ENCODE measurements at regions not wholly inside any gene's neighbourhood (a gene's known extent, or its start where the extent isn't known, plus 50 kb on each side); places are given as distances from the start of the nearest gene placed in this dataset.

DNA sequence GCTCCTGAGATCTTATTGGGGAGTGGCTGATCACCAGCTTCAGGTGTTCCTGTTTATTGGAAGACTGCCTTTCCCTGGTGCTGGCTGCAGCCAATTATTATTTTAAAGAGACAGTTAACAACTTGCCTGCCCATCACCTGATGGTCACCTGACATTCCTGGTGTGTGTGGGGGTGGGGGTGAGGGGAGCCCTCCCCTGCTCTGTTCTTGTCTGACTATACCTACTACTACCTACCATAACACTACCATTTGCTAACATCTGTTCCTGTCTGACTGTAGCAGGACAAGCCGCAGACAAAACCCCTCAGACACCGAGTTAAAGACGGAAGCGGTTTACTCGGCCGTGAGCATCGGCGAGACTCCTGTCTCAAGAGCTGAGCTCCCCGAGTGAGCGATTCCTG is 54.9 kb upstream of the NBPF3 start:
- Histone ChIP-seq H4K91ac (ENCODE audit: low read length) (no peak overlapping the region), H3K23ac (ENCODE audit: low read length in 2 of 2) (no peak overlapping the region)

DNA sequence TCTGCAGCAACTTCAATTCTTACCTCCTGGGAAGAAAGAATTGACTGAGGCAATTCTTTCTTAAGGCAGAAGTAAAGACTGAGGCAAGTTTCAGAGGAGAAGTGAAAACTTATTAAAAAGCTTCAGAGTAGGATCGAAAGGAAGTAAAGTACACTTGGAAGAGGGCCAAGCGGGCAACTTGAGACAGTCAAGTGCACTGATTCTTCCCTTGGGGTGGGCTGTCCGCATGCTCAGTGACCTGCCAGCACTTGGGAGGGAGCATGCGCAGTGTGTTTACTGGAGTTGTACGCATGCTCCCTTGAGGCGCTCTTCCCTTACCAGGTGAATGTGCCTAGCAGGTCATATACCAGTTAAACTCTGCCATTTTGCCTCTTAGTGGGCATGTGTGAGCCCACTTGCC is 55.3 kb upstream of the NBPF3 start:
- H3K4ac ChIP-seq (ENCODE audit: low read depth in 1 of 2, low read length in 2 of 2) = no peak overlapping the region
- no peak for DNase-seq
- H2AK5ac ChIP-seq (ENCODE audit: low read length, severe bottlenecking) = no peak overlapping the region
- peaks cover 12% of the 10 kb centered on the region for H3K9me3 ChIP-seq (ENCODE audit: control insufficient read depth, low read length)
- H2BK15ac ChIP-seq (ENCODE audit: low read depth, poor library complexity, severe bottlenecking) = no peak overlapping the region
- H3K14ac ChIP-seq (ENCODE audit: low read length in 2 of 2) = no peak overlapping the region
- no peak overlapping the region for H2BK120ac ChIP-seq (ENCODE audit: low read depth, low read length)
- H3K4me3 ChIP-seq (ENCODE audit: insufficient read depth in 1 of 2, low read depth in 1 of 2, low read length in 2 of 2) = no peak overlapping the region
- H3K79me1 ChIP-seq (replicated peaks; ENCODE audit: low read length, poor library complexity, severe bottlenecking) = no peaks in the 10 kb centered on the region
- H4K8ac ChIP-seq (ENCODE audit: low read length) = no peak overlapping the region
- no peak overlapping the region for H2BK5ac ChIP-seq (ENCODE audit: low read depth, low read length, poor library complexity, severe bottlenecking)
- no peak overlapping the region for H3K9ac ChIP-seq (ENCODE audit: low read length)
- no peak overlapping the region for H3K4me2 ChIP-seq (ENCODE audit: low read length, poor library complexity, severe bottlenecking)
- H2AFZ ChIP-seq (ENCODE audit: low read depth, low read length) = no peak overlapping the region
- peaks cover 12 to 39% of the 10 kb centered on the region in 2 experiments for H3K27me3 ChIP-seq (ENCODE audit: control insufficient read depth in 1 of 2, insufficient read depth in 1 of 2, low read length in 2 of 2)
- H3K18ac ChIP-seq (ENCODE audit: low read depth in 1 of 2, low read length in 2 of 2) = no peak overlapping the region
- no peaks in the 10 kb centered on the region for H3K4me1 ChIP-seq (ENCODE audit: control insufficient read depth, insufficient read depth, low read depth, low read length)
- no peaks in the 10 kb centered on the region for H3K36me3 ChIP-seq (ENCODE audit: control insufficient read depth in 1 of 2, insufficient read depth in 2 of 2, low read depth in 1 of 2, low read length in 2 of 2)
- H4K91ac ChIP-seq (ENCODE audit: low read length) = peak overlapping the region; percentile 27
- 88% methylated on average over 6 of the region's 6 CpGs for WGBS
- H2BK12ac ChIP-seq (ENCODE audit: low read length in 2 of 2) = no peak overlapping the region
- H3K23ac ChIP-seq (ENCODE audit: low read length in 2 of 2) = no peak overlapping the region
- H3K27ac ChIP-seq (ENCODE audit: low read length, poor library complexity, severe bottlenecking) = no peak overlapping the region

More for the DNA sequence above, 54.9 kb upstream of the NBPF3 start:
- Histone ChIP-seq H3K18ac (ENCODE audit: low read depth in 1 of 2, low read length in 2 of 2) (no peak overlapping the region), H3K79me1 (replicated peaks; ENCODE audit: low read length, poor library complexity, severe bottlenecking) (no peaks in the 10 kb centered on the region), H3K14ac (ENCODE audit: low read length in 2 of 2) (no peak overlapping the region), H2BK12ac (ENCODE audit: low read length in 2 of 2) (no peak overlapping the region), H2BK15ac (ENCODE audit: low read depth, poor library complexity, severe bottlenecking) (no peak overlapping the region), H2BK5ac (ENCODE audit: low read depth, low read length, poor library complexity, severe bottlenecking) (no peak overlapping the region), H3K27ac (ENCODE audit: low read length, poor library complexity, severe bottlenecking) (no peak overlapping the region), H3K4me1 (ENCODE audit: control insufficient read depth, insufficient read depth, low read depth, low read length) (no peaks in the 10 kb centered on the region), H2AFZ (ENCODE audit: low read depth, low read length) (no peak overlapping the region), H3K4ac (ENCODE audit: low read depth in 1 of 2, low read length in 2 of 2) (no peak overlapping the region), H3K9me3 (ENCODE audit: control insufficient read depth, low read length) (peaks cover 8% of the 10 kb centered on the region), H4K8ac (ENCODE audit: low read length) (no peak overlapping the region), H3K27me3 (ENCODE audit: control insufficient read depth in 1 of 2, insufficient read depth in 1 of 2, low read length in 2 of 2) (peaks cover 12 to 39% of the 10 kb centered on the region in 2 experiments), H3K4me3 (ENCODE audit: insufficient read depth in 1 of 2, low read depth in 1 of 2, low read length in 2 of 2) (no peak overlapping the region), H2BK120ac (ENCODE audit: low read depth, low read length) (no peak overlapping the region), H2AK5ac (ENCODE audit: low read length, severe bottlenecking) (no peak overlapping the region), H3K9ac (ENCODE audit: low read length) (no peak overlapping the region), H3K4me2 (ENCODE audit: low read length, poor library complexity, severe bottlenecking) (no peak overlapping the region), H3K36me3 (ENCODE audit: control insufficient read depth in 1 of 2, insufficient read depth in 2 of 2, low read depth in 1 of 2, low read length in 2 of 2) (no peaks in the 10 kb centered on the region)
- WGBS = 85% methylated on average over 10 of the region's 10 CpGs
- no peak for DNase-seq

DNA sequence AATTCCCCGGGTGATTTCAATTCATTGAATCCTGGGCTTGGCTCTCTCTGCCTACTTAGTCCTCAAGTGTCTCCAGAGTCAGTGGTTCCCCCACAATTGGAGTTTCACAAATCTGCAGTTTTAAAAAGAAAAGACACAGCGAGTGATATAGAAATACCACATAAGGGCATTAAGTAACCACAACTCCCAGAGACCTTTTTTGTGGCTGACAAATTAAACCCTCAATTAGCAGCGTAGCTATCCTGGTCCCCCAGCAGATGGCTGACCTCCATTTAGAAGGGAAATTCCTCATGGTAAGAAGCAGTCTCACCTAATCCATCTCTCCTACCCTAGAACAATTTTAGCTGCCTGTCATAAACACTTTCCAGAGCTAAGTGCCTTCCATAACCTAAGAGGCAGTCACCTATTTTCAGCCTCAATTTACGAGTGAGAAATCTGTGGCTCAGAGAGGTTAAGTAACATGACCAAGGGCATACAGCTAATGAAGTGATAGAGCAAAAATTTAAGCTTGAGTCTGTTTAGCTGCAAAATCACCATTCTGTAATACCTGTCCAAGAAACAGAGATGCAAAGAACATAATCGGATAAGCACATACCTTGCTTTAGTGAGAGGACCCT is 56.0 kb upstream of the NBPF3 start:
- 91% methylated on average over 5 of the region's 5 CpGs for WGBS
- Histone ChIP-seq H3K4me2 (ENCODE audit: low read length, poor library complexity, severe bottlenecking) (no peak overlapping the region), H2AFZ (ENCODE audit: low read depth, low read length) (no peak overlapping the region), H2BK12ac (ENCODE audit: low read length in 2 of 2) (no peak overlapping the region), H4K91ac (ENCODE audit: low read length) (no peak overlapping the region), H3K9ac (ENCODE audit: low read length) (no peak overlapping the region), H3K9me3 (ENCODE audit: control insufficient read depth, low read length) (peaks cover 19% of the 10 kb centered on the region), H2AK5ac (ENCODE audit: low read length, severe bottlenecking) (no peak overlapping the region), H4K8ac (ENCODE audit: low read length) (no peak overlapping the region), H2BK15ac (ENCODE audit: low read depth, poor library complexity, severe bottlenecking) (no peak overlapping the region), H3K79me1 (replicated peaks; ENCODE audit: low read length, poor library complexity, severe bottlenecking) (no peaks in the 10 kb centered on the region), H3K23ac (ENCODE audit: low read length in 2 of 2) (no peak overlapping the region), H3K27ac (ENCODE audit: low read length, poor library complexity, severe bottlenecking) (no peak overlapping the region), H3K4ac (ENCODE audit: low read depth in 1 of 2, low read length in 2 of 2) (no peak overlapping the region), H3K36me3 (ENCODE audit: control insufficient read depth in 1 of 2, insufficient read depth in 2 of 2, low read depth in 1 of 2, low read length in 2 of 2) (no peaks in the 10 kb centered on the region), H3K4me1 (ENCODE audit: control insufficient read depth, insufficient read depth, low read depth, low read length) (no peaks in the 10 kb centered on the region), H3K18ac (ENCODE audit: low read depth in 1 of 2, low read length in 2 of 2) (no peak overlapping the region), H3K4me3 (ENCODE audit: insufficient read depth in 1 of 2, low read depth in 1 of 2, low read length in 2 of 2) (no peak overlapping the region), H2BK5ac (ENCODE audit: low read depth, low read length, poor library complexity, severe bottlenecking) (no peak overlapping the region), H3K27me3 (ENCODE audit: control insufficient read depth in 1 of 2, insufficient read depth in 1 of 2, low read length in 2 of 2) (peaks cover 12 to 45% of the 10 kb centered on the region in 2 experiments), H2BK120ac (ENCODE audit: low read depth, low read length) (no peak overlapping the region), H3K14ac (ENCODE audit: low read length in 2 of 2) (no peak overlapping the region)
- no peak for DNase-seq

DNA sequence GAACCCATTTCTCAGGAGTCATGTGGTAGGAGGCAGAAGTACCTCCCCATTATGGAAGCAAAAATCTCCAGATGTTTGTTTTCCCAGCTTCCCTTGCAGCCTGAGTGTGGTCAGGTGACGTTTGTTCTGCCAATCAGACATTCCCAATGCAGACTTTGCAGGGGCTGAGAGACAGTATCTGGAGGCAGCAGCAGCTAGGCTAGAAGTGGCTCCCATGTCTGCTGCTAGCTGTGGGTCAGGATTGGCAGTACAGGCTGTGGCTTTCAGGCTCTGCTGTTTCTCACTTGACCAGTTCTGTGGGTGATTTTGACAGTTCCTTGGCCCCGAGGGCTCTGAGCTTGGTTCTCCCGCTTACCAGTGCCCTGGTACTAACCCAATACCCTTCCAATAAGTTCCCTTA is 58.6 kb upstream of the NBPF3 start:
- Histone ChIP-seq H3K4me2 (ENCODE audit: low read length, poor library complexity, severe bottlenecking) (no peak overlapping the region), H2BK120ac (ENCODE audit: low read depth, low read length) (no peak overlapping the region), H2AFZ (ENCODE audit: low read depth, low read length) (no peak overlapping the region), H4K91ac (ENCODE audit: low read length) (no peak overlapping the region), H3K4ac (ENCODE audit: low read depth in 1 of 2, low read length in 2 of 2) (no peak overlapping the region), H3K36me3 (ENCODE audit: control insufficient read depth in 1 of 2, insufficient read depth in 2 of 2, low read depth in 1 of 2, low read length in 2 of 2) (no peaks in the 10 kb centered on the region), H3K79me1 (replicated peaks; ENCODE audit: low read length, poor library complexity, severe bottlenecking) (no peaks in the 10 kb centered on the region), H4K8ac (ENCODE audit: low read length) (no peak overlapping the region), H3K4me3 (ENCODE audit: insufficient read depth in 1 of 2, low read depth in 1 of 2, low read length in 2 of 2) (no peak overlapping the region), H3K14ac (ENCODE audit: low read length in 2 of 2) (no peak overlapping the region), H3K18ac (ENCODE audit: low read depth in 1 of 2, low read length in 2 of 2) (no peak overlapping the region), H3K27me3 (ENCODE audit: control insufficient read depth in 1 of 2, insufficient read depth in 1 of 2, low read length in 2 of 2) (peaks cover 12 to 52% of the 10 kb centered on the region in 2 experiments), H2BK12ac (ENCODE audit: low read length in 2 of 2) (no peak overlapping the region), H2BK5ac (ENCODE audit: low read depth, low read length, poor library complexity, severe bottlenecking) (no peak overlapping the region), H3K23ac (ENCODE audit: low read length in 2 of 2) (no peak overlapping the region), H3K4me1 (ENCODE audit: control insufficient read depth, insufficient read depth, low read depth, low read length) (no peaks in the 10 kb centered on the region), H3K9me3 (ENCODE audit: control insufficient read depth, low read length) (peaks cover 22% of the 10 kb centered on the region), H2AK5ac (ENCODE audit: low read length, severe bottlenecking) (no peak overlapping the region), H2BK15ac (ENCODE audit: low read depth, poor library complexity, severe bottlenecking) (no peak overlapping the region), H3K9ac (ENCODE audit: low read length) (no peak overlapping the region), H3K27ac (ENCODE audit: low read length, poor library complexity, severe bottlenecking) (no peak overlapping the region)
- 78% methylated on average over 3 of the region's 3 CpGs for WGBS
- DNase-seq = no peak

Data from mesenchymal stem cell (in vitro differentiated cells and primary cell).